HepG2 (cell line): ENCODE measurements at regions not wholly inside any gene's neighbourhood (a gene's known extent, or its start where the extent isn't known, plus 50 kb on each side); places are given as distances from the start of the nearest gene placed in this dataset.

Source experiments
- ATAC-seq: fragments of 200-7000 bp; cut with Tn5 transposase; 3 replicates; pipeline ENCODE4 v1.9.1; 2020; ENCODE audit warnings: mild to moderate bottlenecking, moderate library complexity
- BruUV-seq: library from RNA; stranded (reverse); fragments of 400-500 nt; replicated peaks from 2 replicates; lab custom pipeline; 2021; lab: Mats Ljungman, UMichigan
- CTCF ChIA-PET: fragments of 300-600 bp; formaldehyde crosslinking; extraction: SDS; loops from one replicate; lab custom pipeline; 2021; ENCODE audit warnings: low total read pairs, inconsistent platforms, low intra/inter-chr PET ratio; lab: Yijun Ruan, JAX
- POLR2A ChIA-PET: fragments of 350-600 bp; sonication (Branson Sonifier 250); formaldehyde crosslinking; loops from one replicate; lab custom pipeline; 2020; ENCODE audit warnings: antibody characterized with exemption, inconsistent platforms; lab: Yijun Ruan, JAX
- DNase-seq: peaks from one replicate; pipeline ENCODE4 v3.0.0-alpha.2; 2015; ENCODE audit warnings: low spot score
- FAIRE-seq: peaks from 3 replicates; lab custom pipeline; 2011; peaks lifted over from hg19 to GRCh38; lab: Jason Lieb, UNC
- H2AFZ ChIP-seq: one replicate; pipeline ENCODE4 v1.6.1; 2011; ENCODE audit warnings: low read length, inconsistent platforms
- H3K27ac ChIP-seq: fragments of 300-600 bp; 3 replicates; pipeline ENCODE4 v1.8.0; 2011; ENCODE audit warnings: mixed run types, mild to moderate bottlenecking, mixed read lengths, low read length, inconsistent platforms; ENCODE audit not compliant: insufficient read depth; ENCODE audit errors: extremely low read length
- H3K27me3 ChIP-seq, 2 experiments: fragments of 200-600 bp in 1 of 2; 2 replicates in 1 of 2; 3 replicates in 1 of 2; pipeline versions ENCODE4 v1.6.0 to v1.8.0; 2011; ENCODE audit warnings: low read length in 2 of 2, mild to moderate bottlenecking in 2 of 2, moderate library complexity in 2 of 2, inconsistent platforms in 1 of 2; ENCODE audit not compliant: insufficient read depth in 2 of 2, control insufficient read depth in 1 of 2
- H3K36me3 ChIP-seq, 2 experiments: fragments of 200-600 bp in 1 of 2; replicated peaks in 1 of 2; 2 replicates in 1 of 2; 3 replicates in 1 of 2; pipeline versions ENCODE4 v1.5.1 to v1.8.0; 2011; ENCODE audit warnings: low read length in 2 of 2, inconsistent platforms in 1 of 2; ENCODE audit not compliant: insufficient read depth in 2 of 2, control insufficient read depth in 1 of 2
- H3K4me1 ChIP-seq: 2 replicates; pipeline ENCODE4 v1.5.1; 2012; ENCODE audit warnings: low read length, inconsistent platforms; ENCODE audit not compliant: insufficient read depth
- H3K4me2 ChIP-seq: 2 replicates; pipeline ENCODE4 v1.6.0; 2011; ENCODE audit warnings: low read depth, low read length, inconsistent platforms
- H3K4me3 ChIP-seq, 3 experiments: fragments of 200-600 bp in 1 of 3; sonication (generic), shearing (Covaris generic) in 1 of 3; replicated peaks in 1 of 3; 2 replicates each; pipeline ENCODE4 v1.5.1; 2011 to 2016; ENCODE audit warnings: low read length in 3 of 3, inconsistent platforms in 2 of 3, low read depth in 2 of 3, mild to moderate bottlenecking in 2 of 3, control low read depth in 1 of 3, mixed read lengths in 1 of 3; ENCODE audit not compliant: insufficient read depth in 1 of 3
- H3K79me2 ChIP-seq: one replicate; pipeline ENCODE4 v1.6.1; 2011; ENCODE audit warnings: low read length, inconsistent platforms; ENCODE audit not compliant: insufficient read depth
- H3K9ac ChIP-seq: 2 replicates; pipeline ENCODE4 v1.6.0; 2011; ENCODE audit warnings: mild to moderate bottlenecking, low read depth, low read length, inconsistent platforms; ENCODE audit not compliant: insufficient read depth
- H3K9me3 ChIP-seq: 2 replicates; pipeline ENCODE4 v1.5.1; 2012; ENCODE audit warnings: mild to moderate bottlenecking, low read length
- H4K20me1 ChIP-seq: 2 replicates; pipeline ENCODE4 v1.6.0; 2011; ENCODE audit warnings: inconsistent platforms, mild to moderate bottlenecking, low read length, moderate library complexity; ENCODE audit not compliant: insufficient read depth
- E2F1 ChIP-seq: sonication (generic); formaldehyde crosslinking; IDR thresholded peaks from 2 replicates; pipeline ENCODE4 v1.5.0; 2020; ENCODE audit warnings: missing genetic modification reagents
- PCBP1 ChIP-seq: fragments of 200-400 bp; formaldehyde crosslinking; IDR thresholded peaks from 2 replicates; pipeline ENCODE4 v1.6.1; 2017; ENCODE audit warnings: mild to moderate bottlenecking, low read depth, low read length, borderline replicate concordance
- PLRG1 ChIP-seq: fragments of 450-650 bp; conservative IDR thresholded peaks from 2 replicates; pipeline ENCODE4 v1.6.1; 2016
- SIX1 ChIP-seq: sonication (generic); formaldehyde crosslinking; IDR thresholded peaks from 2 replicates; pipeline ENCODE4 v1.4.0; 2020; ENCODE audit warnings: missing genetic modification reagents, borderline replicate concordance
- SIX4 ChIP-seq: sonication (generic); formaldehyde crosslinking; IDR thresholded peaks from 2 replicates; pipeline ENCODE4 v1.4.0; 2020; ENCODE audit warnings: missing genetic modification reagents
- ZNF101 ChIP-seq: sonication (generic); formaldehyde crosslinking; IDR thresholded peaks from 2 replicates; pipeline ENCODE4 v1.4.0; 2020; ENCODE audit warnings: mild to moderate bottlenecking, low read depth, missing genetic modification reagents, borderline replicate concordance
- ZNF512B ChIP-seq: sonication (generic); formaldehyde crosslinking; IDR thresholded peaks from 2 replicates; pipeline ENCODE4 v1.5.1; 2020; ENCODE audit warnings: missing genetic modification reagents, mild to moderate bottlenecking, borderline replicate concordance
- WGBS: methylation state at CpG from one replicate; pipeline ENCODE4 v1.1.6; 2017; ENCODE audit warnings: low lambda C conversion rate; 5-methylcytosine and 5-hydroxymethylcytosine counted together
- in situ Hi-C: cut with HindIII; loops from 2 replicates; pipeline ENCODE4 v1.10.0; 2017; ENCODE audit warnings: low pct_unique_long_range_greater_than_20kb; ENCODE audit not compliant: extremely low pct_ligation_motif_present
- intact Hi-C: fragments of 100-400 bp; cut with micrococcal nuclease; formaldehyde crosslinking; loops from one replicate; pipeline ENCODE4 v1.10.0; 2022; ENCODE audit not compliant: unreplicated experiment

- CTCF ChIA-PET: no interaction called here
- POLR2A ChIA-PET: no interaction called here
- Histone ChIP-seq H3K27ac (no peak overlapping the region), H2AFZ (no peak overlapping the region), H3K9me3 (no peaks in the 10 kb centered on the region), H3K4me3 (no peak overlapping the region), H3K36me3 (no peaks in the 10 kb centered on the region), H3K9ac (no peak overlapping the region), H4K20me1 (no peaks in the 10 kb centered on the region), H3K4me2 (no peak overlapping the region), H3K27me3 (no peaks in the 10 kb centered on the region), H3K79me2 (no peaks in the 10 kb centered on the region), H3K4me1 (no peaks in the 10 kb centered on the region)
- no peak for ATAC-seq
- TF ChIP-seq PCBP1 (no peak), E2F1 (CRISPR knock-in tag) (no peak), ZNF101 (CRISPR knock-in tag) (no peak), ZNF512B (no peak), PLRG1 (no peak), SIX4 (CRISPR knock-in tag) (no peak), SIX1 (CRISPR knock-in tag) (no peak)
- intact Hi-C loops (loop anchor here (5.0 kb wide), 1 partner anchor 904 kb away; no protein-coding TSS in a partner anchor), in situ Hi-C loops (loop anchor here (25.0 kb wide), 1 partner anchor 894 kb away; no protein-coding TSS in a partner anchor)
- DNase-seq: no peak
- BruUV-seq: no TSS peak
- no peak for FAIRE-seq
- 3% methylated on average over 2 of the region's 2 CpGs for WGBS
Measured at GRCh38 chr3:74268753-74269152, 345.7 kb downstream of the CNTN3 start.
